ENCODE measurements at regions not wholly inside any gene's neighbourhood (a gene's known extent, or its start where the extent isn't known, plus 50 kb on each side); places are given as distances from the start of the nearest gene placed in this dataset.

DNA sequence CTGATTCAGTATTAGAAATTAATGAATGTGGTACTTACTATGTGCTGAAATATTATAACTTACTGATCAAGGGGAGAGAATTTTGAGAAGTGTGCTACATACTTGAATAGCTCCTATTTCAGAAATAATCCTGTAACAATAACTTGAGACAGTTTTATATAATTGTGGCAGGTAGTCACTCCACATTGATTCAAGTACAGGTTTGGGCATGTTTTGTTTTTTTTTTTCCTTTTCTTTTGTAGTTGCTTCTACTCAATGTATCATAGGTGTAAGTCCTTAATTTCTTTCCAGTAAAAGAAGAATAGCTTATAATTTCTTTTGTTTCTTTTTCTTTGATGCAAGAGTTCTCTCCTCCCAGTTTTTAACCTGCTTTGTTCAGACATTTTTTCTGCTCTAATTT lies 86.1 kb upstream of the ADGRL2 start:
- H3K27me3 Mint-ChIP-seq, result no peaks in the 10 kb centered on the region
- TF ChIP-seq, protein P1, sequence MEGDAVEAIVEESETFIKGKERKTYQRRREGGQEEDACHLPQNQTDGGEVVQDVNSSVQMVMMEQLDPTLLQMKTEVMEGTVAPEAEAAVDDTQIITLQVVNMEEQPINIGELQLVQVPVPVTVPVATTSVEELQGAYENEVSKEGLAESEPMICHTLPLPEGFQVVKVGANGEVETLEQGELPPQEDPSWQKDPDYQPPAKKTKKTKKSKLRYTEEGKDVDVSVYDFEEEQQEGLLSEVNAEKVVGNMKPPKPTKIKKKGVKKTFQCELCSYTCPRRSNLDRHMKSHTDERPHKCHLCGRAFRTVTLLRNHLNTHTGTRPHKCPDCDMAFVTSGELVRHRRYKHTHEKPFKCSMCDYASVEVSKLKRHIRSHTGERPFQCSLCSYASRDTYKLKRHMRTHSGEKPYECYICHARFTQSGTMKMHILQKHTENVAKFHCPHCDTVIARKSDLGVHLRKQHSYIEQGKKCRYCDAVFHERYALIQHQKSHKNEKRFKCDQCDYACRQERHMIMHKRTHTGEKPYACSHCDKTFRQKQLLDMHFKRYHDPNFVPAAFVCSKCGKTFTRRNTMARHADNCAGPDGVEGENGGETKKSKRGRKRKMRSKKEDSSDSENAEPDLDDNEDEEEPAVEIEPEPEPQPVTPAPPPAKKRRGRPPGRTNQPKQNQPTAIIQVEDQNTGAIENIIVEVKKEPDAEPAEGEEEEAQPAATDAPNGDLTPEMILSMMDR (IDR thresholded peaks at IDR 0.05), result no peak
- intact Hi-C loops (cut with micrococcal nuclease), result no loop called here
- CTCF ChIA-PET, result no interaction called here
- no peak overlapping the region for H3K27ac Mint-ChIP-seq
- no peaks in the 10 kb centered on the region for H3K9me3 Mint-ChIP-seq
- no peaks in the 10 kb centered on the region for H3K36me3 Mint-ChIP-seq (ENCODE audit: low read depth)
- no peak for ATAC-seq (ENCODE audit: low read depth)
- POLR2A ChIA-PET, result no interaction called here
- no peaks in the 10 kb centered on the region for H3K4me1 Mint-ChIP-seq
- DNase-seq, result no peak
- H3K4me3 Mint-ChIP-seq, result no peak overlapping the region

DNA sequence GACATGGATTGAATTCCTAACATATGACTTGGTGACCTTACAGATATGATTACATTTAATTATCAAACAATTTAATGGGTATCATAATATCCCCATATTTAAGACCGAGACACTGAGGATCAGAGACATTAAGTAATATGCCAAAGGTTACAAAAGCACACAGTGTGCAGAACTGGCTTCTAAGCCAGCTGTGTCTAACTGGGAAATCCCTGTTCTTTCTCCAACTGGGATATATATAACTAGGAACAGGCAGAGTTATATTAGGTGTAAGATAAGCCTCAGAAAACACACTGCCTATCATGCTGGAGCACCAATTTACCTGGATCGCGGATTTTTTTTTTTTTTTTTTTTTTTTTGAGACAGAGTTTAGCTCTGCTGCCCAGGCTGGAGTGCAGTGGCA lies 88.3 kb upstream of the ADGRL2 start:
- Mint-ChIP-seq H3K4me1 (no peaks in the 10 kb centered on the region), H3K9me3 (no peaks in the 10 kb centered on the region), H3K36me3 (ENCODE audit: low read depth) (no peaks in the 10 kb centered on the region), H3K27ac (no peak overlapping the region), H3K27me3 (no peaks in the 10 kb centered on the region), H3K4me3 (no peak overlapping the region)
- DNase-seq (no peak), ATAC-seq (ENCODE audit: low read depth) (no peak)
- intact Hi-C loops (cut with micrococcal nuclease), result no loop called here
- ChIA-PET CTCF (no interaction called here), POLR2A (no interaction called here)
- TF ChIP-seq, protein P1 (IDR thresholded peaks at IDR 0.05), result no peak

DNA sequence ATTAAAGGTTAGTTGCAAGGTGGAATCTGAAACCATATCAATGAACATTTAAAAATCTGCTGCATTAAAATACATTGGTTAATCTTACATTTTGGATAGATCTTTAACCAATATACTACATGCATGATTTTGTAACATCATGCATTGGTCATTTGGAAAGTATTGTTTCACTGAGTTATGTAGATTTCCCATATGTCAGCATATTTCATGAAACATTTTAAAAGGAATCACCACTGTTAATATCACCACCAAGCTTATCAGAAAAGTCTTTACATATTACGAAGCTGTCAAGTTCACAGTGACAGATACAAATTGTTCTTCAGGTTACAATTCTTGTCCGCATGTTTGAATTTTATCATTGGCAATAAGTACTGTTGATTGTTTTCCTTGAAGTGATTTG lies 89.9 kb upstream of the ADGRL2 start:
- intact Hi-C loops (cut with micrococcal nuclease), result no loop called here
- H3K36me3 Mint-ChIP-seq (ENCODE audit: low read depth), result no peaks in the 10 kb centered on the region

GRCh38 chr1:81708250-81708649 lies 92.5 kb upstream of the ADGRL2 start:
- Mint-ChIP-seq H3K9me3 (no peaks in the 10 kb centered on the region), H3K27ac (no peak overlapping the region), H3K4me1 (no peaks in the 10 kb centered on the region), H3K27me3 (no peaks in the 10 kb centered on the region), H3K36me3 (ENCODE audit: low read depth) (no peaks in the 10 kb centered on the region), H3K4me3 (no peak overlapping the region)
- ATAC-seq (ENCODE audit: low read depth) (no peak), DNase-seq (no peak)
- POLR2A ChIA-PET, result no interaction called here
- intact Hi-C loops (cut with micrococcal nuclease), result no loop called here
- CTCF ChIA-PET, result no interaction called here
- TF ChIP-seq, protein P1 (IDR thresholded peaks at IDR 0.05), result no peak

More for the DNA sequence above, 89.9 kb upstream of the ADGRL2 start:
- POLR2A ChIA-PET, result no interaction called here
- ATAC-seq (ENCODE audit: low read depth) (no peak), DNase-seq (no peak)
- no peak overlapping the region for H3K27ac Mint-ChIP-seq
- no peaks in the 10 kb centered on the region for H3K4me1 Mint-ChIP-seq
- H3K9me3 Mint-ChIP-seq, result no peaks in the 10 kb centered on the region
- H3K27me3 Mint-ChIP-seq, result no peaks in the 10 kb centered on the region
- CTCF ChIA-PET, result no interaction called here
- TF ChIP-seq, protein P1 (IDR thresholded peaks at IDR 0.05), result no peak
- H3K4me3 Mint-ChIP-seq, result no peak overlapping the region

DNA sequence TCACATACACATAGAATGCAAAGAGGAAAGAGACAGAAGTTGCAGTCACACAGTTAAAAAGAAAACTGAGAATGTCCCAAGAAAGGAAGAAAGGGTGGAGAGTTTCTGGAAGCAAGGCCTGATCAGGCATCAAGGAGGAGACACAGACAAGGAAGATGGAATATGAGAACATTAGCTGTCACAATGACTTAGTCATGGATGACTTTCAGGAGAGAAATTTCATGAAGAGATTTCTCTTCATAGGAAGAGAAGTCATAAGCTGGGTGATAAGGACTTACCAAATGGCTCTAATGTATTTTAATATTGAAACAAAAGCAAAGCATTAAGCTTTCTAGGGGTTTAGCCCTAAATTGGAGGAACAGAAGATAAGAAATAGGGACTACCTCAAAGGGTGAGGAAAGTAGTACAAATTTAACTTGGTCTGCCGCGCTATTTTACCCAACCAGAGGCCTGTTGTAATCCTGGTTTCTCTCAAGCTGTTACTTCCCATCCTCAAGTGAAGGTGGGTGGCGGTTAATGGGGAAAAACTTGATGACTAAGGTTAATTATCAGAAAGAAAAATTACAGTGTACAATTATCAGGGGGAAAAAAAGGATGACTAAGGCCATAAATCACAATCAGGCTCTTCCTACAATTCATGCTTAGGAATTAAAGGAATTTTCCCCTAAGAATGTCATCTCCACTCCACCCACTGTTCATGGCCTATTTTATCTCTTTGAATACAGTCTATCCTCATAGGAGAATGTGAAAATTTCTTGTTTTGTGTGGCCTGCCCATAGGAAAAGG lies 93.9 kb upstream of the ADGRL2 start:
- H3K4me3 Mint-ChIP-seq, result no peak overlapping the region
- ATAC-seq (ENCODE audit: low read depth), result no peak
- no peak for DNase-seq
- CTCF ChIA-PET, result no interaction called here
- POLR2A ChIA-PET, result no interaction called here
- H3K9me3 Mint-ChIP-seq, result no peaks in the 10 kb centered on the region
- intact Hi-C loops (cut with micrococcal nuclease), result no loop called here
- no peaks in the 10 kb centered on the region for H3K27me3 Mint-ChIP-seq
- TF ChIP-seq, protein P1 (IDR thresholded peaks at IDR 0.05), result no peak
- no peaks in the 10 kb centered on the region for H3K4me1 Mint-ChIP-seq
- no peak overlapping the region for H3K27ac Mint-ChIP-seq
- no peaks in the 10 kb centered on the region for H3K36me3 Mint-ChIP-seq (ENCODE audit: low read depth)
